Lung (tissue), 11 donors: ENCODE measurements at regions not wholly inside any gene's neighbourhood (a gene's known extent, or its start where the extent isn't known, plus 50 kb on each side); places are given as distances from the start of the nearest gene placed in this dataset.

Experiments used
- ATAC-seq: fragments of 200-7000 bp; cut with Tn5 transposase; one replicate; pipeline ENCODE4 v1.9.1; 2020; ENCODE audit warnings: moderate number of reproducible peaks; ENCODE audit not compliant: insufficient read depth, low FRiP score
- DNase-seq, 3 donors: peaks; one replicate each; pipeline ENCODE4 v3.0.0-alpha.2; 2013 to 2017
- H3K27ac ChIP-seq, 2 donors: one replicate each; pipeline ENCODE4 v1.5.1; 2013; ENCODE audit warnings: mild to moderate bottlenecking in 2 of 2, moderate library complexity in 2 of 2, control low read depth in 1 of 2, inconsistent platforms in 1 of 2, low read depth in 1 of 2, low read length in 1 of 2
- H3K27me3 ChIP-seq, 3 donors: one replicate each; pipeline ENCODE4 v1.5.1; 2013; ENCODE audit warnings: low read length in 2 of 3; ENCODE audit not compliant: control insufficient read depth in 3 of 3, insufficient read depth in 3 of 3
- H3K36me3 ChIP-seq, 4 donors: one replicate each; pipeline ENCODE4 v1.5.1; 2013; ENCODE audit warnings: low read length in 4 of 4, mild to moderate bottlenecking in 1 of 4, moderate library complexity in 1 of 4; ENCODE audit not compliant: control insufficient read depth in 4 of 4, insufficient read depth in 4 of 4
- H3K4me1 ChIP-seq, 5 donors: one replicate each; pipeline ENCODE4 v1.5.1; 2013; ENCODE audit warnings: low read length in 5 of 5, mild to moderate bottlenecking in 2 of 5, moderate library complexity in 1 of 5; ENCODE audit not compliant: control insufficient read depth in 5 of 5, insufficient read depth in 5 of 5
- H3K4me3 ChIP-seq: one replicate; pipeline ENCODE4 v1.5.1; 2013; ENCODE audit warnings: mild to moderate bottlenecking, control low read depth, moderate library complexity
- H3K9ac ChIP-seq, 2 donors: one replicate each; pipeline ENCODE4 v1.5.1; 2013; ENCODE audit warnings: low read length in 2 of 2, control low read depth in 1 of 2; ENCODE audit not compliant: insufficient read depth in 1 of 2
- H3K9me3 ChIP-seq, 4 donors: one replicate each; pipeline ENCODE4 v1.5.1; 2013; ENCODE audit warnings: low read length in 3 of 4, mild to moderate bottlenecking in 1 of 4, moderate library complexity in 1 of 4; ENCODE audit not compliant: control insufficient read depth in 4 of 4, insufficient read depth in 3 of 4
- WGBS, 2 donors: extraction: QIAGEN DNeasy Blood & Tissue Kit; methylation state at CpG; one replicate each; pipeline ENCODE4 v1.1.7; 2013; 5-methylcytosine and 5-hydroxymethylcytosine counted together
- TF ChIP-seq, protein P1 (sequence below): IDR thresholded peaks from 2 replicates; pipeline ENCODE4 v1.5.1; 2012; ENCODE audit warnings: mild to moderate bottlenecking; ENCODE audit errors: control extremely low read depth, extremely low read depth
- donor health status: control.
- donor health status: control.
- donor health status: Bipolar disorder and iron deficiency.
- donor health status: healthy.
- donor health status: DM: yes; HTN: yes; CAD: no.

- Histone ChIP-seq H3K9me3 (no peaks in the 10 kb centered on the region), H3K4me3 (no peak overlapping the region), H3K27me3 (no peaks in the 10 kb centered on the region), H3K9ac (no peak overlapping the region), H3K27ac (no peak overlapping the region), H3K4me1 (no peaks in the 10 kb centered on the region), H3K36me3 (no peaks in the 10 kb centered on the region)
- ATAC-seq = no peak
- no peak for DNase-seq
- 41 to 63% methylated on average over 1 of the region's 1 CpG for WGBS, 2 donors
- TF ChIP-seq, protein P1, sequence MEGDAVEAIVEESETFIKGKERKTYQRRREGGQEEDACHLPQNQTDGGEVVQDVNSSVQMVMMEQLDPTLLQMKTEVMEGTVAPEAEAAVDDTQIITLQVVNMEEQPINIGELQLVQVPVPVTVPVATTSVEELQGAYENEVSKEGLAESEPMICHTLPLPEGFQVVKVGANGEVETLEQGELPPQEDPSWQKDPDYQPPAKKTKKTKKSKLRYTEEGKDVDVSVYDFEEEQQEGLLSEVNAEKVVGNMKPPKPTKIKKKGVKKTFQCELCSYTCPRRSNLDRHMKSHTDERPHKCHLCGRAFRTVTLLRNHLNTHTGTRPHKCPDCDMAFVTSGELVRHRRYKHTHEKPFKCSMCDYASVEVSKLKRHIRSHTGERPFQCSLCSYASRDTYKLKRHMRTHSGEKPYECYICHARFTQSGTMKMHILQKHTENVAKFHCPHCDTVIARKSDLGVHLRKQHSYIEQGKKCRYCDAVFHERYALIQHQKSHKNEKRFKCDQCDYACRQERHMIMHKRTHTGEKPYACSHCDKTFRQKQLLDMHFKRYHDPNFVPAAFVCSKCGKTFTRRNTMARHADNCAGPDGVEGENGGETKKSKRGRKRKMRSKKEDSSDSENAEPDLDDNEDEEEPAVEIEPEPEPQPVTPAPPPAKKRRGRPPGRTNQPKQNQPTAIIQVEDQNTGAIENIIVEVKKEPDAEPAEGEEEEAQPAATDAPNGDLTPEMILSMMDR = no peak
These were observed 91.9 kb upstream of the TLR4 start for GRCh38 chr9:117612317-117612716.

- TF ChIP-seq, protein P1 = no peak
- Histone ChIP-seq H3K9ac (no peak overlapping the region), H3K4me3 (no peak overlapping the region), H3K4me1 (no peaks in the 10 kb centered on the region), H3K9me3 (peaks cover 0 to 13% (median 2%) of the 10 kb centered on the region in 4 donors), H3K27ac (no peak overlapping the region), H3K27me3 (no peaks in the 10 kb centered on the region), H3K36me3 (no peaks in the 10 kb centered on the region)
- no peak for ATAC-seq
- 81 to 83% methylated on average over 2 of the region's 2 CpGs for WGBS, 2 donors
- no peak for DNase-seq
These were observed 106.2 kb upstream of the TLR4 start for GRCh38 chr9:117597977-117598376.

- TF ChIP-seq, protein P1 = no peak
- ATAC-seq (no peak), DNase-seq (no peak)
- no peak overlapping the region for H3K4me3 ChIP-seq
- no peak overlapping the region for H3K9ac ChIP-seq
- no peaks in the 10 kb centered on the region for H3K27me3 ChIP-seq
- WGBS, 2 donors = 35 to 51% methylated on average over 2 of the region's 2 CpGs
- peaks cover 0 to 13% (median 2%) of the 10 kb centered on the region in 4 donors for H3K9me3 ChIP-seq
- H3K4me1 ChIP-seq = no peaks in the 10 kb centered on the region
- no peaks in the 10 kb centered on the region for H3K36me3 ChIP-seq
- no peak overlapping the region for H3K27ac ChIP-seq
These were observed 107.5 kb upstream of the TLR4 start for GRCh38 chr9:117596678-117597077.

- Histone ChIP-seq H3K27ac (no peak overlapping the region), H3K36me3 (no peaks in the 10 kb centered on the region), H3K9ac (no peak overlapping the region), H3K4me1 (no peaks in the 10 kb centered on the region), H3K27me3 (no peaks in the 10 kb centered on the region), H3K4me3 (no peak overlapping the region), H3K9me3 (peaks cover 0 to 13% (median 2%) of the 10 kb centered on the region in 4 donors)
- ATAC-seq (no peak), DNase-seq (no peak)
- WGBS, 2 donors = 91 to 93% methylated on average over 3 of the region's 3 CpGs
- TF ChIP-seq, protein P1 = no peak
These were observed 108.6 kb upstream of the TLR4 start for GRCh38 chr9:117595650-117596049.
